ENCODE measurements at regions not wholly inside any gene's neighbourhood (a gene's known extent, or its start where the extent isn't known, plus 50 kb on each side); places are given as distances from the start of the nearest gene placed in this dataset.

DNA sequence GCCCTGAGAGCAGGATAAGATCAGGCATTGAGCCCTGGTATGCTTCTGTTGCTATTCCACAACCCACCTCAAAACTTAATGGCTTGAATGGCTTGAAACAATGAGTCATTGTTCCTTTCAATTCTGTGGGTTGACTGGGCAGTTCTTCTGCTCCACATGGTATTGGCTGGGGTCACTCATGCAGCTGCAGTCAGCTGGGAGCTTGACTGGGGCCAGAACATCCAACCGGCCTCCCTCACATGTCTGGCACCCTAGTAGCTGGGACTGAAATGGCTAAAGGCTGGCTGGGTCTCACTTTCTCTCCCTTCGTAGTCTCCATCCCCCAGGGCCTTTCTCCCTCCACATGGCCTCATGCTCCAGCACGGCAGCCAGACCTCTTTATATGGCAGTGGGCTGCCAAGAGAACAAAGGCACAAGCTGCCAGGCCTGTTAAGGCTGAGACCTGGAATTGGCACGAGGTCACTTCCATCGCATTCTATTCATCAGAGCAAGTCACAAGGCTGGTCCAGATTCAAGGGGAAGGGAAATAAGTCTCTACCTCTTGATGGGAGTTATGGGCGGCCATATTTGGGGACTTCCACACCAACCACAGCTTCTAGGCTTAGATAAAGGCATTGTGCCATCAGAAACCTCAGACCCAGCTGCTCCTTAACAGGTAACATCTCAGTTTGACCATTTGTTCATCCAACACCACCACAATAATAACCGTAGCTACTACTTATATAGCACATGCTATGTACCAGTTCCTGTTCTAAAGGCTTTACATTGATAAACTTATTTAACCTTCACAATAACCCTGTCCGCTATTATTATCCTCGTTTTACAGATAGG, 159.7 kb upstream of the ATP6AP2 start:
- TF ChIP-seq POLR2AphosphoS5 (IDR thresholded peaks at IDR 0.05) = no peak
- no peak for TF ChIP-seq CTCF (IDR thresholded peaks at IDR 0.05)
- no peak for TF ChIP-seq POLR2A (IDR thresholded peaks at IDR 0.05)
- TF ChIP-seq EP300 (IDR thresholded peaks at IDR 0.05; ENCODE audit: low read depth) = no peak

Measured in transverse colon (tissue), 4 donors.